OCI-LY3 (cell line): ENCODE measurements at regions not wholly inside any gene's neighbourhood (a gene's known extent, or its start where the extent isn't known, plus 50 kb on each side); places are given as distances from the start of the nearest gene placed in this dataset.

Experiments
- H2AFZ ChIP-seq: fragments of 200-600, 300-600 bp; shearing (Covaris generic); 2 replicates; pipeline ENCODE4 v1.6.0; 2014; ENCODE audit warnings: antibody characterized with exemption, low read depth, low read length
- H3K27ac ChIP-seq: fragments of 200-600, 300-600 bp; sonication (generic); 2 replicates; pipeline ENCODE4 v1.5.1; 2014; ENCODE audit warnings: mild to moderate bottlenecking, low read length, moderate library complexity, mixed read lengths
- H3K27me3 ChIP-seq: fragments of 200-600, 300-600 bp; sonication (generic); 2 replicates; pipeline ENCODE4 v1.6.1; 2014; ENCODE audit warnings: low read depth, low read length, mixed read lengths
- H3K36me3 ChIP-seq: fragments of 200-600, 300-600 bp; sonication (generic); replicated peaks from 2 replicates; pipeline ENCODE3; 2014; ENCODE audit warnings: low read depth, low read length, mixed read lengths
- H3K4me1 ChIP-seq: fragments of 300-600, 200-600 bp; sonication (generic); 2 replicates; pipeline ENCODE4 v1.6.1; 2014; ENCODE audit warnings: low read length, mixed read lengths
- H3K4me2 ChIP-seq: fragments of 200-600, 300-600 bp; sonication (generic); 2 replicates; pipeline ENCODE4 v1.6.1; 2014; ENCODE audit warnings: low read length, mixed read lengths
- H3K4me3 ChIP-seq: fragments of 300-600, 200-600 bp; sonication (generic); 2 replicates; pipeline ENCODE4 v1.5.1; 2014; ENCODE audit warnings: antibody characterized with exemption, mild to moderate bottlenecking, low read length, moderate library complexity
- H3K79me2 ChIP-seq: fragments of 300-600, 200-600 bp; shearing (Covaris generic); 2 replicates; pipeline ENCODE4 v1.6.1; 2014; ENCODE audit warnings: mild to moderate bottlenecking, low read length, mixed read lengths
- H3K9ac ChIP-seq: fragments of 300-600, 200-600 bp; shearing (Covaris generic); 2 replicates; pipeline ENCODE4 v1.6.0; 2014; ENCODE audit warnings: mild to moderate bottlenecking, low read length, moderate library complexity
- H3K9me3 ChIP-seq: fragments of 200-600, 300-600 bp; shearing (Covaris generic); 2 replicates; pipeline ENCODE4 v1.6.1; 2014; ENCODE audit warnings: low read length, mixed read lengths; ENCODE audit not compliant: insufficient read depth
- H4K20me1 ChIP-seq: fragments of 200-600, 300-600 bp; sonication (generic); 2 replicates; pipeline ENCODE4 v1.6.1; 2016; ENCODE audit warnings: low read length, mixed read lengths; ENCODE audit not compliant: insufficient read depth
- CTCF ChIP-seq: fragments of 200-600, 300-600 bp; sonication (generic); IDR thresholded peaks from 2 replicates; pipeline ENCODE4 v1.5.1; 2014; ENCODE audit warnings: antibody characterized with exemption, low read length, low read depth
- EZH2phosphoT487 ChIP-seq: fragments of 200-600 bp; shearing (Covaris generic); IDR thresholded peaks from 2 replicates; pipeline ENCODE4 v1.6.1; 2018; ENCODE audit warnings: antibody characterized with exemption, mixed run types, low read depth

- Histone ChIP-seq H3K27me3 (no peaks in the 10 kb centered on the region), H3K4me3 (no peak overlapping the region), H3K9me3 (no peaks in the 10 kb centered on the region), H3K9ac (no peak overlapping the region), H2AFZ (no peak overlapping the region), H3K4me1 (no peaks in the 10 kb centered on the region), H4K20me1 (no peaks in the 10 kb centered on the region), H3K79me2 (no peaks in the 10 kb centered on the region), H3K36me3 (no peaks in the 10 kb centered on the region), H3K27ac (no peak overlapping the region), H3K4me2 (no peak overlapping the region)
- TF ChIP-seq EZH2phosphoT487 (no peak), CTCF (no peak)
These were observed 725.8 kb upstream of the RAG2 start for GRCh38 chr11:37323843-37324242.

DNA sequence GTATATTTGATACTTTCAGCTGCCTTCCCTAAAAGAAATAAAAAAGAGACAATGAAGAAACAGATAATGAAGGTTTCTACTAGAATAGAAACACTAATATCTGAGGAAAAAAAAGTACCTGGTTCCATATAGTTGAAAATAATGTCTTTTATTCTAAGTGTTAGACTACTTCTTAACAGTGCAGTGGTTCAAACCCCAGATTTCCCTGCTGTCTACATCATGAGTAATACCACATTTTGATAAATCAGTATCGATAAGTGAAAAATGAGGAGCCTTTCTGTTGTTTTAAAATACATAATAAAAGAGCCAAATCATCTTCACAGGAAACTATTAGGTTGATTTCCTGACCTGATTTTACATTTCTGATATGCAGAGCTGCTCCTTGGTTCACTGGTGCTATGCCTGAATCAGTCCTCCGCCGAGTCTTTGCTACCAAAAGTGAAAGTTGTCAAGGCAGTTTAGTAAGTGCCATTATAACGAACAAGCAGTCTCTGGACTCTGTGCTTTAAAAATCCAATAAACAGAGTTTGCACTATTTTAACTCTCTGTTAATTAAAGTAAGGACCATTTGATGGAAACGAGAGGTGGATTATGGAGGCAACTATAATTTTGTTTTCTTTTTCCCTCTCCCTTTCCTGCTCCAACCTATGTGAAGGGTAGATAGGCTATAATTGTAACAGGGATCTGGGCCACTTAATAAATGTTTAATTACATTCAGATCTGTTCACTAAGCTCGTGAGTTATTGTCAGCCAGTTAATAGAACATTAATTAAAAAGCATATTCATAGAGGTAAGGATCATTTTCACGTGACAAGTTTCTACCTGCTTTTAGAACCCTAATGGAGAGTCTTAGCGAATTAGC lies 724.5 kb upstream of the RAG2 start:
- no peaks in the 10 kb centered on the region for H4K20me1 ChIP-seq
- no peak overlapping the region for H3K9ac ChIP-seq
- peak overlapping the region; percentile 6; the same call in 1 of the 2 replicates for H2AFZ ChIP-seq

GRCh38 chr11:37320921-37321320 lies 722.9 kb upstream of the RAG2 start:
- Histone ChIP-seq H2AFZ (no peak overlapping the region), H3K4me1 (no peaks in the 10 kb centered on the region), H4K20me1 (no peaks in the 10 kb centered on the region), H3K9ac (no peak overlapping the region), H3K79me2 (no peaks in the 10 kb centered on the region), H3K27ac (no peak overlapping the region), H3K9me3 (no peaks in the 10 kb centered on the region), H3K36me3 (no peaks in the 10 kb centered on the region), H3K4me2 (no peak overlapping the region), H3K4me3 (no peak overlapping the region), H3K27me3 (no peaks in the 10 kb centered on the region)
- TF ChIP-seq CTCF (no peak), EZH2phosphoT487 (no peak)

More for the DNA sequence above, 724.5 kb upstream of the RAG2 start:
- Histone ChIP-seq H3K79me2 (no peaks in the 10 kb centered on the region), H3K27me3 (no peaks in the 10 kb centered on the region), H3K4me3 (peak overlapping the region; percentile 32; the same call in 1 of the 2 replicates), H3K4me1 (no peaks in the 10 kb centered on the region), H3K4me2 (peak overlapping the region; percentile 19), H3K36me3 (no peaks in the 10 kb centered on the region), H3K9me3 (no peaks in the 10 kb centered on the region), H3K27ac (no peak overlapping the region)
- TF ChIP-seq EZH2phosphoT487 (no peak), CTCF (no peak)

GRCh38 chr11:37317803-37318202 lies 719.8 kb upstream of the RAG2 start:
- Histone ChIP-seq H2AFZ (no peak overlapping the region), H3K27me3 (no peaks in the 10 kb centered on the region), H3K4me1 (no peaks in the 10 kb centered on the region), H3K4me3 (no peak overlapping the region), H3K36me3 (no peaks in the 10 kb centered on the region), H3K79me2 (no peaks in the 10 kb centered on the region), H3K27ac (no peak overlapping the region), H4K20me1 (no peaks in the 10 kb centered on the region), H3K9ac (no peak overlapping the region), H3K9me3 (no peaks in the 10 kb centered on the region), H3K4me2 (no peak overlapping the region)
- TF ChIP-seq EZH2phosphoT487, result no peak
- TF ChIP-seq CTCF, result no peak
